SK-N-SH (cell line): ENCODE measurements at regions not wholly inside any gene's neighbourhood (a gene's known extent, or its start where the extent isn't known, plus 50 kb on each side); places are given as distances from the start of the nearest gene placed in this dataset.

ENCODE experiments used
- NRF1 ChIP-seq: IDR thresholded peaks from 2 replicates; pipeline ENCODE4 v1.6.1; 2012; ENCODE audit warnings: low read depth, mild to moderate bottlenecking, low read length
- TAF1 ChIP-seq: IDR thresholded peaks from 2 replicates; pipeline ENCODE4 v1.6.1; 2012; ENCODE audit warnings: low read depth, mild to moderate bottlenecking, low read length, moderate library complexity, borderline replicate concordance
- YY1 ChIP-seq: IDR thresholded peaks from 2 replicates; pipeline ENCODE4 v1.4.0; 2012; ENCODE audit warnings: low read depth, mild to moderate bottlenecking
- TF ChIP-seq, protein P1 (sequence below): fragments of 150-350 bp; IDR thresholded peaks from 2 replicates; pipeline ENCODE4 v1.6.1; 2016; ENCODE audit warnings: mild to moderate bottlenecking, low read depth, low read length
- TF ChIP-seq, protein P2 (sequence below): fragments of 200-600 bp; sonication (generic); IDR thresholded peaks from 2 replicates; pipeline ENCODE4 v1.6.1; 2017; ENCODE audit warnings: antibody characterized with exemption, mild to moderate bottlenecking, moderate library complexity

DNA sequence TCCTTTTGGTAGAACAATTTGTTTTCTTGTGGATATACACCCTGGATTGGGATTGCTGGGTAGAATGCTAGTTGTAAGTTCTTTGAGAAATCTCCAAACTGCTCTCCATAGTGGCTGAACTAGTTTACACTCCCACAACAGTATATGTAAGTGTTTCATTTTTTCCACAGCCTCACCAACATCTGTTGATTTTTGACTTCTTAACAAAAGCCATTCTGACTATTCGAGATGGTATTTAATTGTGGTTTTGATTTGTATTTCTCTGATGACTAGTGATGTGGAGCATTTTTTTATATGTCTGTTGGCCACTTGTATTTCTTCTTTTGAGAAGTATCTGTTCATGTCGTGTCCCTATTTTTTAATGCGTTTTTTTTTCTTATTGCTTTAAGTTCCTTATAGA, 444.1 kb downstream of the CBLN4 start:
- no peak for TF ChIP-seq NRF1
- TF ChIP-seq, protein P1, sequence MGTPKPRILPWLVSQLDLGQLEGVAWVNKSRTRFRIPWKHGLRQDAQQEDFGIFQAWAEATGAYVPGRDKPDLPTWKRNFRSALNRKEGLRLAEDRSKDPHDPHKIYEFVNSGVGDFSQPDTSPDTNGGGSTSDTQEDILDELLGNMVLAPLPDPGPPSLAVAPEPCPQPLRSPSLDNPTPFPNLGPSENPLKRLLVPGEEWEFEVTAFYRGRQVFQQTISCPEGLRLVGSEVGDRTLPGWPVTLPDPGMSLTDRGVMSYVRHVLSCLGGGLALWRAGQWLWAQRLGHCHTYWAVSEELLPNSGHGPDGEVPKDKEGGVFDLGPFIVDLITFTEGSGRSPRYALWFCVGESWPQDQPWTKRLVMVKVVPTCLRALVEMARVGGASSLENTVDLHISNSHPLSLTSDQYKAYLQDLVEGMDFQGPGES = no peak
- TF ChIP-seq TAF1 = no peak
- TF ChIP-seq, protein P2, sequence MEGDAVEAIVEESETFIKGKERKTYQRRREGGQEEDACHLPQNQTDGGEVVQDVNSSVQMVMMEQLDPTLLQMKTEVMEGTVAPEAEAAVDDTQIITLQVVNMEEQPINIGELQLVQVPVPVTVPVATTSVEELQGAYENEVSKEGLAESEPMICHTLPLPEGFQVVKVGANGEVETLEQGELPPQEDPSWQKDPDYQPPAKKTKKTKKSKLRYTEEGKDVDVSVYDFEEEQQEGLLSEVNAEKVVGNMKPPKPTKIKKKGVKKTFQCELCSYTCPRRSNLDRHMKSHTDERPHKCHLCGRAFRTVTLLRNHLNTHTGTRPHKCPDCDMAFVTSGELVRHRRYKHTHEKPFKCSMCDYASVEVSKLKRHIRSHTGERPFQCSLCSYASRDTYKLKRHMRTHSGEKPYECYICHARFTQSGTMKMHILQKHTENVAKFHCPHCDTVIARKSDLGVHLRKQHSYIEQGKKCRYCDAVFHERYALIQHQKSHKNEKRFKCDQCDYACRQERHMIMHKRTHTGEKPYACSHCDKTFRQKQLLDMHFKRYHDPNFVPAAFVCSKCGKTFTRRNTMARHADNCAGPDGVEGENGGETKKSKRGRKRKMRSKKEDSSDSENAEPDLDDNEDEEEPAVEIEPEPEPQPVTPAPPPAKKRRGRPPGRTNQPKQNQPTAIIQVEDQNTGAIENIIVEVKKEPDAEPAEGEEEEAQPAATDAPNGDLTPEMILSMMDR = no peak
- no peak for TF ChIP-seq YY1
